GM18858 (cell line): ENCODE measurements at regions not wholly inside any gene's neighbourhood (a gene's known extent, or its start where the extent isn't known, plus 50 kb on each side); places are given as distances from the start of the nearest gene placed in this dataset.
"Not testable (repeated sequence)": the region's sequence is repeated elsewhere in the genome, so short reads cannot be mapped to it uniquely, and the experiment has no call there.

ENCODE experiments used
- ATAC-seq: cut with Tn5 transposase; IDR thresholded peaks from one replicate; pipeline ENCODE4 v1.9.1; 2021; ENCODE audit not compliant: unreplicated experiment

GRCh38 chr20:52340036-52340634 is 148.6 kb upstream of the ZFP64 start:
- no peak for ATAC-seq

DNA sequence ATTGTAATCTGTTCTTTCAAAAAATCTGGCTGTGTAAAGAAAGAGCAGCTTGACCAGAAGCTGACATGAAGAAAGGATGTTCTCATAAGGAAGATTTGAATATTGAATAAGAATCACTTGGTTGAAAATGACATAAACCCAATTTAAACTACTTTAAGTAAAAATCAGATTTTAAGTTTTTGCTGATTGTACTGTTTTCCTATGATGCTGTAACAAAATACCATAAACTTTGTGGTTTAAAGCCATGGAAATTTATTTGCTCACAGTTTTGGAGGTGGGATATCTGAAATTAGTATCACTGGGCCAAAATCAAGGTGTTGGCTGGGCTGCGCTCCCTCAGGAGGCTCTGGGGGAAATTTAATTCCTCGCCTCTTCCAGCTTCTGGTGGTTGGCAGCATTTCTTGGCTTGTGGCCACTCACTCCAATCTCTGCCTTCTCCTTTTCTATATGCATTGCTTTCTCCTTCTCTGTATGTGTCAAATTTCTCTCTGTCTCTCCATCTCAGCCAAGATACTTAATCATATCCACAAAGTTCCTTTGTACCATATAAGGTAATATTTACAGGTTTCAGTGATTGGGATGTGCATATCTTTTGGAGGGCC is 141.2 kb upstream of the ZFP64 start:
- ATAC-seq: no peak

DNA sequence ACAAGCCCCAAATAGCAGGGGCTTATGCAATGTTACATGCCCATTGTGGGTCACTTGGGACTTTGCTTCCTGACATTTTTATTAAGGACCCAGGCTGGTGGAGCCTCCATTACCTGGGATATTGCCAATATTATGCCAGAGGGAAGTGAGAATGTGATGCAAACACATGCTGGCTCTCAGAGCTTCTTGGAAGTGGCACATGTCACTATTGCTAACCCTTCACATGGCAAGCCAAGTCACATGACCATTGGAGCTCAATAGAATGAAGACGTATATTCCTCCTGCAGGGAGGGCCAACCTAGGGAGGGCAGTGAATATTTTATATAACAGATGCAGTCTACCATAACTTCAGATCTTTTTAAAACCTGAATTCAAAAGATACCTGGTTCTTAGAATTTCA is 140.7 kb upstream of the ZFP64 start:
- ATAC-seq: no peak

DNA sequence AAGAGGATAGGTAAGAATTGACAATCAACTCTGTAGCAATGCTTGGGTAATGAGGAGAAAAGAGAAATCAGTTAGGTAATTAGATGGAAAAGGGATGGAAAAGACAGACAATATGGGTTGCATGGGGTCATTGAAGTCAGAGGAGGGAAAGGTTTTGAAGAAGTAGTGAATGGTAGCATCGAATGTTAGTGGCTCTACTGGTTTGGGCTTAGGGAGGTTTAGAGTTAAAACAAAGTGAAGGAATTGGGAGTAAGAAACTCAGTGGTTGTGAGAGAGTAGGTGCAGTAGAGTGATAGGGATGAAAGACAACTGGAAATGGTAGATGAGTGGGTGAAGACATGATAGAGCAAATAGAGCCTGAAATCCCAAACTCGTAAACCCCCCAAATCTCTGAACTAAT is 140.1 kb upstream of the ZFP64 start:
- no peak for ATAC-seq

GRCh38 chr20:52321396-52321795 is 129.8 kb upstream of the ZFP64 start:
- ATAC-seq: no peak

- ATAC-seq: no peak
Observed at GRCh38 chr20:52318651-52319050, 127.1 kb upstream of the ZFP64 start.

DNA sequence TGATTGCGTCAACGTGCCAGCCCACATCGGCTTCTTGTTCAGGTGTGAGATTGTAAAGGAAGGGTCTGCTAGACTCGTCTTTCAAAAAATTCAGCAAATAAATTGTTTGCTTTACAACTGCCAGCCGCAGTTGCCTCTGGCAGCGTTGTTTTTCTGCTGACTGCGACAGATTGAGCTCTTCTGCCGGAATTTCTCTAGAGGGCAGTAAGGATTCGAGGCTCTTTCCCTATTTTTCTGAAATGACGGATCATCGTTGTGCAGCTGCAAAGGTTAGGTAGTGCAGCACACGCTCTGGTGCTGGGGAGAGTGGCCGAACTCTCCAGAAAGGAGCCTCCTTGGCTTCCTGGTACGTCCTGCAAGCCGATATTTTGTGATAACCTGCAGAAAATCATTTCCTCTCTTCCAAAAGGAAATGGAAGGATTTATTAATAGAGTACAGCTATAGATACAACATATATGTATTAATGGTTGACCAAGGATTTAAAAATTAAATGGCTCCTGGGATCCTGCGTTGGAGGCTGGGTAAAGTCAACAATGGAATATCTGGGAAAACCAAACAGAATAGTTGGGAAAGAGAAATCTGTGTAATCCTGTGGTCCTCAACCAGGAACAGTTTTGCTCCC is 121.9 kb upstream of the ZFP64 start:
- ATAC-seq: no peak

GRCh38 chr20:52312132-52312729 is 120.7 kb upstream of the ZFP64 start:
- ATAC-seq: peak; percentile 51

DNA sequence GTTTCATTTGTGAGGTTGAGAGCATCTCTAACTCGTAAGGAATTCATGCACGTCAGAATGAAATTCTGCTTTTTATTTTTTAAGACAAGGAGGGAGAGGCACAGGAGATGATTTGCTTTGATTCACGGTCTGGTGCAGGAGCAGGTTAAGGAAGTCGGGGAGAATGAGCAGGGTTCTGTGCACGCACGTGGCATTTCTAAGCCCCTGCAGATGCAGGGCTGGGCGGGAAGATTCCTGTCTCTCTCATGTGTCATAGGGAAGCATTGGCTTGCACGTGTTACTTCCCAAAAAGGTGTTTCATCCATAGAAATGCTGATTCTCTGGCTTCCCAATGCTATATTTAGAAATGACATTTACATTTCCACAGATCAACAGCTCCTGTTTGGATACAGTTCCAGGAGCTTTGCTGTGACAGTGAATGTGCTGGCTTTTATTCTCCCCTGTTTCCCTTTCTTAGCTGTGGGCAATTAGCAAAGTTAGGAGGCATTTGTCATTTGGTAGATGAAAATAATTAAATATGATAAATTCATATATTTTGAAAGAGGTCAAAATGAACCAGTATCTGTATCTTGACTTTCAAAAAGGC is 119.7 kb upstream of the ZFP64 start:
- no peak for ATAC-seq

DNA sequence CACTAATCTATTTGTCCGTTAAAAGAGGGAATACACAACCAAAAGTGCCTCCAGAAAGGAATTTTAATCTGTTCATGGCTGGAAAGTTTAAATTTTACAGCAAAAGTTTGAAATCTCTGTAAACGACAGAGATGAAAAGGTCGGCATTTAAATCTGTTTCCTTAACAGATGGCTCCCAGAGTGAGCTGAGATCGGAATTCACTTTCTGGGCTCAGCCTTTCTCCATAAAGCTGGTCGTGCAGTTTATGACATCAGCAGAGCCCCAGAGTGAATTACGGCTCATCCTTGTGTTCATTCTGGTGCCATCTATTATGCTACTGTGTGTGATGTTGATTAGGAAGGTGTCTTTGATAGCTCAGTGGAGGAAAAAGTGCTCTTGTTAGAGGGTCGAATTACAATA is 117.6 kb upstream of the ZFP64 start:
- no peak for ATAC-seq

GRCh38 chr20:52306477-52306876 is 114.9 kb upstream of the ZFP64 start:
- no peak for ATAC-seq

DNA sequence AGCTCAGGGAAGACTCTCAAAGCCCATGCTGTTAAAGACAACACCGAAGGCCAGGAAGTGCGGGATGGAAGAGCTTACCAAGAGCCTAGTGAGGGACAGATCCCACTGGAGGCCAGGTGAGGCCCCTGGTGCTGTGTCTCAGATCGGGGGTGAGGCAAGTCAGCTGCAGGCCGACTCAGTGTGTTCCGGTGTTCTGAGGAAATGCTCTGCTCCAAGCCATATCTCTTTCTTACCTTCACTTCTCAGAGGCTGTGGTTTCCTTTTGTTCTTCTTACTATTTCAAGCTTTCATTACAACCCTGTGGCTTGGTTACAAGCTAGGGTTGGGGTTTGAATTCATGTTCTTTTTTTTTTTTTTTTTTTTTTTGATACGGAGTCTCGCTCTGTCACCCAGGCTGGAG is 114.3 kb upstream of the ZFP64 start:
- no peak for ATAC-seq

GRCh38 chr20:52305024-52305645 is 113.6 kb upstream of the ZFP64 start:
- no peak for ATAC-seq

DNA sequence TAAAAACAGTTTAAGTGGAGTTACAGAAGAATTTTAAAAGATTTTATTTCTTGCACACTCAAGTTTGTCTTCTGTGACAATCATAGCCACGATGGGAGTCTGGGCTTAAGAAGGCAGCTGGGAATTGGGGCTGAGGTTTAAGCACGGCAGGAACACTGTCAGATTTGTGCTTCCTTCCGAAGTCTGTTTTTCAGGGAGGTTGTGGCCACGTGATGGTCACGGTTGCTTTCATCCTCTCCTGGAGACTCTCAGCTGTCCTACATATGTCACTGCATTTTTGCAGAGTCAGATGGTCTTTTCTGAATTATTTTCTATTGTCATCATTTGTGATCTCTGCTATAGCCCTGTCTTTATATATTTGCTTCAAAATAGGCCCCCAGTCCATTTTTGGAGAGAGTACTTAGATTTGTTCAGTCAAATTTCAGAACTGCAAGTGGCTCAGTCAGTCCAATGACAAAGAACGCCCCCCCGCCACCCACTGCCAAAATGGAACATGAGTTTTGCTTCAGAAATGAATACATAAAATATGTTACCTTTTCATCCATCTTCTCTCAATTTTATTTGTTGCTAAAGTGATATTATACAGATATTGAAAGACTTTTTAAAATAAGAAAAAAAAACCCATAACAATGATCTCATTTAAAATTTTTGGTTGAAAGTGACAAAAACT is 111.8 kb upstream of the ZFP64 start:
- no peak for ATAC-seq

GRCh38 chr20:52302736-52303135 is 111.2 kb upstream of the ZFP64 start:
- ATAC-seq: no peak

DNA sequence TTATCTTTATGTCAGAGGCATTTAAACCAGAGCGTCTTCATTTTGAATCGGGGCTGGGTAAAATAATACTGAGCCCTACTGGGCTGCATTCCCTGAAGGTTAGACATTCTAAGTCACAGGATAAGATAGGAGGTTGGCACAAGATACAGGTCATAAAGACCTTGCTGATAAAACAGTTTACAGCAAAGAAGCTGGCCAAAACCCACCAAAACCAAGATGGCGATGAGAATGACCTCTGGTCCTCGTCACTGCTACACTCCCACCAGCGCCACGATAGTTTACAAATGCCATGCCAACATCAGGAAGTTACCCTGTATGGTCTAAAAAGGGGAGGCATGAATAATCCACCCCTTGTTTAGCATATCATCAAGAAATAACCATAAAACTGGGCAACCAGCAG is 110.5 kb upstream of the ZFP64 start:
- not testable (repeated sequence) for ATAC-seq

- ATAC-seq: no peak
Observed at GRCh38 chr20:52295556-52295955, 104.0 kb upstream of the ZFP64 start.

GRCh38 chr20:52294106-52294628 is 102.6 kb upstream of the ZFP64 start:
- no peak for ATAC-seq

GRCh38 chr20:52291109-52291508 is 99.5 kb upstream of the ZFP64 start:
- no peak for ATAC-seq

DNA sequence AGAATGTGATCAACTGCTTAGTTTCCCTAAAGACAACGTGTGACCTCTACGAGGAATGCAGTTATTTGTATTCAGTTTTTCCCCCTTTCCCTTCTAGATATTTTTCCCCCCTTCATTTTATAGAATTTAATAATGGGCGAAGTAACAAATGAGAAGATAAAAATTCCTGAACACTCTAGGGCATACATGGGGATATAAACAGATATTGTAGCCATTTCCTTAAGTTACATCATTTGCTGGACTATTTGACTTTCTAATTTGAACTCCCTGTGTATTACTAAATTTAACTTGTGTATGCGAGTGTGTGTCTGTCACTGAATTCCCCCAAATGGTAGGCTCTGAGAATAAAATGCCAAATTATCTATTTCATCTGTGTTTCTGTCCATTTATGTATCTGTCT is 99.0 kb upstream of the ZFP64 start:
- ATAC-seq: no peak
